ENCODE measurements at regions not wholly inside any gene's neighbourhood (a gene's known extent, or its start where the extent isn't known, plus 50 kb on each side); places are given as distances from the start of the nearest gene placed in this dataset.
"Not testable (repeated sequence)": the region's sequence is repeated elsewhere in the genome, so short reads cannot be mapped to it uniquely, and the experiment has no call there.

- no peaks in the 10 kb centered on the region for H3K4me1 Mint-ChIP-seq
- no peak overlapping the region for H3K27ac Mint-ChIP-seq
- H3K4me3 Mint-ChIP-seq: no peak overlapping the region
- no peak for ATAC-seq (ENCODE audit: low read depth in 2 of 2)
- no peak for DNase-seq
- H3K9me3 Mint-ChIP-seq: no peaks in the 10 kb centered on the region
- H3K36me3 Mint-ChIP-seq: no peaks in the 10 kb centered on the region
- H3K27me3 Mint-ChIP-seq: peaks cover 0 to 3% (median 0%) of the 10 kb centered on the region in 3 donors
Observed at GRCh38 chr3:191680989-191681597, 220.1 kb downstream of the PYDC2 start.

GRCh38 chr3:191682961-191683360 is 222.0 kb downstream of the PYDC2 start:
- no peak overlapping the region for H3K4me3 Mint-ChIP-seq
- H3K9me3 Mint-ChIP-seq: no peaks in the 10 kb centered on the region
- no peak overlapping the region for H3K27ac Mint-ChIP-seq
- H3K4me1 Mint-ChIP-seq: no peaks in the 10 kb centered on the region
- no peak for ATAC-seq (ENCODE audit: low read depth in 2 of 2)
- H3K36me3 Mint-ChIP-seq: no peaks in the 10 kb centered on the region
- peaks cover 0 to 3% (median 0%) of the 10 kb centered on the region in 3 donors for H3K27me3 Mint-ChIP-seq
- DNase-seq: no peak

DNA sequence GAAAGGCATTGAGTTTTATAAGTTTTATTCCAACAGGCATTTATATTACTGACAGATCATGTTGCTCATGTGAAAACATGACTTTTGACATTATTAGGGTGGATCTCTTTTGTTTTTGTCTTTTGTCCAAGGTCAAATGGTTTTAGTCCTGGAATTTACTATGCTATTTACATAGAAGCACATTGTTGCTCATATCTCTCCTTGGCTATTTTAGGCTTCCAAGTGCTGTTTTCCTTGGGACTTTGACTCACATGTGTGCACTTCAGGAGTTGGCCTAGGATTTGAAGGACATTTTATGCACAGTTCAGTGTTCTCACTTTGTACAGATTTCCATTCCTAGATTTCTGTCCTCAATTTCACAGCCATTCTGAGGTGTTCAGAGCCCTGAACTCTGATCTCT is 225.7 kb downstream of the PYDC2 start:
- Mint-ChIP-seq H3K9me3 (peaks cover 0 to 4% (median 0%) of the 10 kb centered on the region in 7 donors), H3K27me3 (no peaks in the 10 kb centered on the region), H3K36me3 (no peaks in the 10 kb centered on the region), H3K4me1 (no peaks in the 10 kb centered on the region), H3K4me3 (no peak overlapping the region), H3K27ac (no peak overlapping the region)
- no peak for ATAC-seq (ENCODE audit: low read depth in 2 of 2)
- no peak for DNase-seq

GRCh38 chr3:191688756-191689433 is 227.9 kb downstream of the PYDC2 start:
- Mint-ChIP-seq H3K27me3 (no peaks in the 10 kb centered on the region), H3K27ac (no peak overlapping the region), H3K4me1 (no peaks in the 10 kb centered on the region), H3K36me3 (no peaks in the 10 kb centered on the region), H3K9me3 (peaks cover 0 to 4% (median 0%) of the 10 kb centered on the region in 7 donors), H3K4me3 (no peak overlapping the region)
- no peak for DNase-seq
- ATAC-seq (ENCODE audit: low read depth in 2 of 2): no peak

- not testable (repeated sequence) for ATAC-seq (ENCODE audit: low read depth in 2 of 2); DNase-seq; H3K4me3 Mint-ChIP-seq; H3K9me3 Mint-ChIP-seq; H3K36me3 Mint-ChIP-seq; H3K27me3 Mint-ChIP-seq; H3K27ac Mint-ChIP-seq; H3K4me1 Mint-ChIP-seq
Observed at GRCh38 chr3:191691184-191691583, 230.2 kb downstream of the PYDC2 start.

GRCh38 chr3:191695131-191695814 is 234.3 kb downstream of the PYDC2 start:
- Mint-ChIP-seq H3K4me1 (no peaks in the 10 kb centered on the region), H3K36me3 (no peaks in the 10 kb centered on the region), H3K9me3 (peaks cover 0 to 5% (median 0%) of the 10 kb centered on the region in 7 donors), H3K4me3 (no peak overlapping the region), H3K27ac (no peak overlapping the region), H3K27me3 (no peaks in the 10 kb centered on the region)
- ATAC-seq (ENCODE audit: low read depth in 2 of 2) (no peak), DNase-seq (no peak)

GRCh38 chr3:191695815-191696153 is 234.8 kb downstream of the PYDC2 start:
- Mint-ChIP-seq H3K27ac (no peak overlapping the region), H3K4me1 (no peaks in the 10 kb centered on the region), H3K9me3 (peaks cover 0 to 5% (median 0%) of the 10 kb centered on the region in 7 donors), H3K4me3 (no peak overlapping the region), H3K27me3 (no peaks in the 10 kb centered on the region), H3K36me3 (no peaks in the 10 kb centered on the region)
- ATAC-seq (ENCODE audit: low read depth in 2 of 2) (no peak), DNase-seq (no peak)

- DNase-seq (no peak), ATAC-seq (ENCODE audit: low read depth in 2 of 2) (no peak)
- no peaks in the 10 kb centered on the region for H3K27me3 Mint-ChIP-seq
- no peak overlapping the region for H3K27ac Mint-ChIP-seq
- H3K36me3 Mint-ChIP-seq: no peaks in the 10 kb centered on the region
- peaks cover 0 to 6% (median 2%) of the 10 kb centered on the region in 7 donors for H3K9me3 Mint-ChIP-seq
- no peak overlapping the region for H3K4me3 Mint-ChIP-seq
- H3K4me1 Mint-ChIP-seq: no peaks in the 10 kb centered on the region
Observed at GRCh38 chr3:191696348-191696747, 235.4 kb downstream of the PYDC2 start.

- DNase-seq (no peak), ATAC-seq (ENCODE audit: low read depth in 2 of 2) (no peak)
- Mint-ChIP-seq H3K4me1 (no peaks in the 10 kb centered on the region), H3K4me3 (no peak overlapping the region), H3K9me3 (peaks cover 1 to 15% (median 6%) of the 10 kb centered on the region in 7 donors), H3K27ac (no peak overlapping the region), H3K27me3 (peaks cover 0 to 5% (median 0%) of the 10 kb centered on the region in 3 donors), H3K36me3 (no peaks in the 10 kb centered on the region)
Observed at GRCh38 chr3:191699546-191699945, 238.6 kb downstream of the PYDC2 start.

GRCh38 chr3:191702121-191702520 is 241.2 kb downstream of the PYDC2 start:
- Mint-ChIP-seq H3K27me3 (peaks cover 0 to 5% (median 0%) of the 10 kb centered on the region in 3 donors), H3K4me1 (no peaks in the 10 kb centered on the region), H3K36me3 (no peaks in the 10 kb centered on the region), H3K27ac (peak overlapping the region in 1 of 6 donors; percentile 8), H3K4me3 (no peak overlapping the region), H3K9me3 (peaks cover 1 to 16% (median 8%) of the 10 kb centered on the region in 7 donors)
- DNase-seq (no peak), ATAC-seq (ENCODE audit: low read depth in 2 of 2) (no peak)

GRCh38 chr3:191707817-191708216 is 246.9 kb downstream of the PYDC2 start:
- peaks cover 0 to 5% (median 0%) of the 10 kb centered on the region in 3 donors for H3K27me3 Mint-ChIP-seq
- H3K27ac Mint-ChIP-seq: no peak overlapping the region
- H3K4me3 Mint-ChIP-seq: no peak overlapping the region
- H3K9me3 Mint-ChIP-seq: peaks cover 0 to 11% (median 2%) of the 10 kb centered on the region in 7 donors
- DNase-seq (no peak), ATAC-seq (ENCODE audit: low read depth in 2 of 2) (no peak)
- no peaks in the 10 kb centered on the region for H3K4me1 Mint-ChIP-seq
- H3K36me3 Mint-ChIP-seq: no peaks in the 10 kb centered on the region

- no peak for ATAC-seq (ENCODE audit: low read depth in 2 of 2)
- Mint-ChIP-seq H3K27ac (no peak overlapping the region), H3K27me3 (no peaks in the 10 kb centered on the region), H3K36me3 (no peaks in the 10 kb centered on the region), H3K4me3 (no peak overlapping the region), H3K9me3 (peaks cover 0 to 2% (median 0%) of the 10 kb centered on the region in 7 donors), H3K4me1 (no peaks in the 10 kb centered on the region)
- DNase-seq: no peak
Observed at GRCh38 chr3:191715585-191715984, 254.6 kb downstream of the PYDC2 start.

DNA sequence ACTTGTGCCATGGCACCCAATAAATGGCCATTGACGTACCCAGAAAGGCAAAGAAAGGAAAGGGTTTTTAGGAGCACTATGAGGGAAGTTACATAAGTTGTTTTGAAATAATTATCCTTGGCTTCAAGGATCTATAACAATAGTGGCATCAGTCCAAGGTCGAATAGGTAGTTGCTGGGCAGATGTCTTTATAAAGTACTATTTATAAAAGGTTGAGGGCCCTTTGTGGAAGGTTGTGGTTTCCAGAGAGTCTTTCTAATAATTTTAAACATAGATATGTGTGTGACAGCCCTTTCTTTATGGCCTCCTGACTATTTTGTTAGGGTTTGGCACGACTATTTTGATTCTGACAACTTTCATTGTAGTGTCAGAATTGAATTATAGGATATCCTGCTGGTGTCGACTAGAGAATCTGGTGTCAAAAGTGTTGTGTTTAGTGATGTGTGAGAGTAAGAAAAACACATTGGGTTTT is 260.5 kb downstream of the PYDC2 start:
- H3K9me3 Mint-ChIP-seq: no peaks in the 10 kb centered on the region
- no peaks in the 10 kb centered on the region for H3K27me3 Mint-ChIP-seq
- H3K4me3 Mint-ChIP-seq: no peak overlapping the region

GRCh38 chr3:191721990-191722389 is 261.0 kb downstream of the PYDC2 start:
- no peak for ATAC-seq (ENCODE audit: low read depth in 2 of 2)
- DNase-seq: no peak
- H3K4me1 Mint-ChIP-seq: no peaks in the 10 kb centered on the region
- H3K4me3 Mint-ChIP-seq: no peak overlapping the region
- H3K9me3 Mint-ChIP-seq: no peaks in the 10 kb centered on the region
- H3K36me3 Mint-ChIP-seq: no peaks in the 10 kb centered on the region
- H3K27me3 Mint-ChIP-seq: no peaks in the 10 kb centered on the region
- H3K27ac Mint-ChIP-seq: no peak overlapping the region

More for the DNA sequence above, 260.5 kb downstream of the PYDC2 start:
- DNase-seq (no peak), ATAC-seq (ENCODE audit: low read depth in 2 of 2) (no peak)
- H3K27ac Mint-ChIP-seq: no peak overlapping the region
- H3K4me1 Mint-ChIP-seq: no peaks in the 10 kb centered on the region
- H3K36me3 Mint-ChIP-seq: no peaks in the 10 kb centered on the region
